Osteoblast (primary cell): ENCODE measurements at regions not wholly inside any gene's neighbourhood (a gene's known extent, or its start where the extent isn't known, plus 50 kb on each side); places are given as distances from the start of the nearest gene placed in this dataset.

Source experiments
- DNase-seq: peaks from one replicate; pipeline ENCODE4 v3.0.0; 2011; ENCODE audit warnings: low spot score, mixed read lengths; ENCODE audit not compliant: insufficient read length; ENCODE audit errors: missing footprints
- H2AFZ ChIP-seq: 2 replicates; pipeline ENCODE4 v1.6.0; 2011; ENCODE audit warnings: mild to moderate bottlenecking, low read length
- H3K27ac ChIP-seq: 2 replicates; pipeline ENCODE4 v1.5.1; 2011; ENCODE audit warnings: mild to moderate bottlenecking, low read depth, low read length, moderate library complexity
- H3K27me3 ChIP-seq: 2 replicates; pipeline ENCODE4 v1.6.0; 2012; ENCODE audit warnings: mild to moderate bottlenecking, control low read depth, inconsistent platforms, low read length, moderate library complexity; ENCODE audit not compliant: insufficient read depth
- H3K36me3 ChIP-seq: 2 replicates; pipeline ENCODE4 v1.5.1; 2011; ENCODE audit warnings: mild to moderate bottlenecking, low read length, control low read depth, moderate library complexity; ENCODE audit not compliant: insufficient read depth
- H3K4me1 ChIP-seq: 2 replicates; pipeline ENCODE4 v1.5.1; 2011; ENCODE audit warnings: mild to moderate bottlenecking, low read length, control low read depth, moderate library complexity; ENCODE audit not compliant: insufficient read depth
- H3K4me2 ChIP-seq: 2 replicates; pipeline ENCODE4 v1.6.0; 2011; ENCODE audit warnings: mild to moderate bottlenecking, low read length; ENCODE audit not compliant: insufficient read depth
- H3K4me3 ChIP-seq: fragments of 200-600 bp; sonication (generic); 3 replicates; pipeline ENCODE4 v1.5.1; 2012; ENCODE audit warnings: mild to moderate bottlenecking, low read length, inconsistent platforms; ENCODE audit not compliant: insufficient read depth
- H3K79me2 ChIP-seq: 2 replicates; pipeline ENCODE4 v1.6.0; 2012; ENCODE audit warnings: mild to moderate bottlenecking, low read length, control low read depth, inconsistent platforms; ENCODE audit not compliant: insufficient read depth
- H3K9me3 ChIP-seq: 2 replicates; pipeline ENCODE4 v1.5.1; 2011; ENCODE audit warnings: low read depth, low read length, control low read depth
- H4K20me1 ChIP-seq: 2 replicates; pipeline ENCODE4 v1.6.0; 2012; ENCODE audit warnings: mild to moderate bottlenecking, low read length, control low read depth; ENCODE audit not compliant: insufficient read depth
- TF ChIP-seq, protein P1 (sequence below): IDR thresholded peaks from 2 replicates; pipeline ENCODE4 v1.5.1; 2011; ENCODE audit warnings: mild to moderate bottlenecking, low read depth, low read length, moderate library complexity; ENCODE audit errors: extremely low read depth

DNA sequence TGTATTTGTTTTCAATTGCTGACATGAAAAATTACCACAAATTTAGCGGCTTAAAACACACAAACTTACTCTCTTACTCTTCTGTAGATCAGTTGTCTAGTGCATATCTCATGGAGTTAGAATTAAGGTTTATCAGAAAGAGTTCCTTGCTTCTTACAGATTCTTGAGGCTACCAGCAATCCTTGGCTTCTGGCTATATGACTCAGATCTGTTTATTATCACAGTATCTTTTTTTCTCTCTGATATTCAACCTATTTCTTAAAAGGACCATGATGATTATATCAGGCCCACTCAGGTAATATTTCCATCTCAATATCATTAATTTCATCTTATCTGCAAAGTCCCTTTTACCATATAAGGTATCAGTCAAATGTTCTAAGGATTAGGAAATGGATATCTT, 263.5 kb upstream of the BCHE start:
- no peak overlapping the region for H3K27ac ChIP-seq
- H3K4me2 ChIP-seq = no peak overlapping the region
- H3K36me3 ChIP-seq = no peaks in the 10 kb centered on the region
- DNase-seq = no peak
- H3K27me3 ChIP-seq = no peaks in the 10 kb centered on the region
- no peak overlapping the region for H2AFZ ChIP-seq
- H3K79me2 ChIP-seq = no peaks in the 10 kb centered on the region
- no peak overlapping the region for H3K4me3 ChIP-seq
- no peaks in the 10 kb centered on the region for H3K9me3 ChIP-seq
- H3K4me1 ChIP-seq = no peaks in the 10 kb centered on the region
- no peaks in the 10 kb centered on the region for H4K20me1 ChIP-seq
- TF ChIP-seq, protein P1, sequence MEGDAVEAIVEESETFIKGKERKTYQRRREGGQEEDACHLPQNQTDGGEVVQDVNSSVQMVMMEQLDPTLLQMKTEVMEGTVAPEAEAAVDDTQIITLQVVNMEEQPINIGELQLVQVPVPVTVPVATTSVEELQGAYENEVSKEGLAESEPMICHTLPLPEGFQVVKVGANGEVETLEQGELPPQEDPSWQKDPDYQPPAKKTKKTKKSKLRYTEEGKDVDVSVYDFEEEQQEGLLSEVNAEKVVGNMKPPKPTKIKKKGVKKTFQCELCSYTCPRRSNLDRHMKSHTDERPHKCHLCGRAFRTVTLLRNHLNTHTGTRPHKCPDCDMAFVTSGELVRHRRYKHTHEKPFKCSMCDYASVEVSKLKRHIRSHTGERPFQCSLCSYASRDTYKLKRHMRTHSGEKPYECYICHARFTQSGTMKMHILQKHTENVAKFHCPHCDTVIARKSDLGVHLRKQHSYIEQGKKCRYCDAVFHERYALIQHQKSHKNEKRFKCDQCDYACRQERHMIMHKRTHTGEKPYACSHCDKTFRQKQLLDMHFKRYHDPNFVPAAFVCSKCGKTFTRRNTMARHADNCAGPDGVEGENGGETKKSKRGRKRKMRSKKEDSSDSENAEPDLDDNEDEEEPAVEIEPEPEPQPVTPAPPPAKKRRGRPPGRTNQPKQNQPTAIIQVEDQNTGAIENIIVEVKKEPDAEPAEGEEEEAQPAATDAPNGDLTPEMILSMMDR = no peak

DNA sequence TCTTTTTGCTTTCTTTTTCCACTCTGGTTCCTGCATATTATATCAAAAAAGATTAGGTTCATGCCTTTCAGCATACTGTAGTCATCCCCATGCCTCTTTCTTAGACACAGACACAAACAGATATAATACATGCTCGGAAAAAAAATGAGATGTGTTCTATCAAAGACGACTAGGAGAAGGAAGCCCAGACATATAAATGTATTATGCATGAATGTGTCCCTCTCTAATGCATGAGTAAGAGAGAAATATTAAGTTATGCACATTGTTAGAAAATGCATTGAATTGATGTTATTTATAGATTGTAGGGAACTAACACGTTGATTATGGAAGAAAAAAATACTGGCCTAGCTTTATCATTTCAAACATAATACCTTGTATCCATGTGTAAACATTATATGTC, 252.4 kb upstream of the BCHE start:
- TF ChIP-seq, protein P1 = no peak
- H3K4me2 ChIP-seq = no peak overlapping the region
- no peaks in the 10 kb centered on the region for H3K36me3 ChIP-seq

DNA sequence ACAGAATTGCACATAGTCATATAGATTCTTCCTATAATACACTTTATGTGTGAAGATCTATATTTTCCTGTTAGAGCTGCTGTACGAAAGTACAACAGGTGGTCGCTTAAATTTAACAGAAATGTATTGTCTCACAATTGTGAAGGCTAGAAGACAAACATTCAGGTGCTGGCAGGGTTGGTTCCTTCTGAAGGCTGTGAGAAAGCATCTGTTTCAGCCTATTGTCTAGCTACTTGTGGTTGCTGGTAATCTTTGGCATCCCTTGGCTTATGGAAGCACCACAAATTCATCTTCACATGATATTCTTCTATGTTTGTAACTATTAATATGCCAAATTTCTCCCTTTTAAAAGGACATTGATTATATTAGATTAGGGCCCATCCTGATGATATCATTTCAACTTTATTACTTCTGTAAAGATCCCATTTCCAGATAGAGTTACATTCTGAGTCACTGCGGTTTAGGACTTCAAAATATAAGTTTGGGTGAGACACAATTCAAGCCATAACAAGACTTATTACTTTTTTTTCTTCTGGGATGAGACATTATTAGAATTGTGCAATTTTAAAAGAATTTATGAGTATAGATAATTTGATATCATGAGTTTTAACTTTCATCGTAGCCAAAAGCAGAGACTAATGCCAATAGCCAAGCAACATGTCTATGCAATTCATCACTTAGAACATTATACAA, 248.1 kb upstream of the BCHE start:
- no peaks in the 10 kb centered on the region for H3K9me3 ChIP-seq

More for the DNA sequence above, 252.4 kb upstream of the BCHE start:
- no peak overlapping the region for H2AFZ ChIP-seq
- H3K9me3 ChIP-seq = no peaks in the 10 kb centered on the region
- H3K27me3 ChIP-seq = no peaks in the 10 kb centered on the region
- no peaks in the 10 kb centered on the region for H3K4me1 ChIP-seq
- DNase-seq = no peak
- H3K27ac ChIP-seq = no peak overlapping the region
- no peak overlapping the region for H3K4me3 ChIP-seq
- no peaks in the 10 kb centered on the region for H4K20me1 ChIP-seq
- H3K79me2 ChIP-seq = no peaks in the 10 kb centered on the region

DNA sequence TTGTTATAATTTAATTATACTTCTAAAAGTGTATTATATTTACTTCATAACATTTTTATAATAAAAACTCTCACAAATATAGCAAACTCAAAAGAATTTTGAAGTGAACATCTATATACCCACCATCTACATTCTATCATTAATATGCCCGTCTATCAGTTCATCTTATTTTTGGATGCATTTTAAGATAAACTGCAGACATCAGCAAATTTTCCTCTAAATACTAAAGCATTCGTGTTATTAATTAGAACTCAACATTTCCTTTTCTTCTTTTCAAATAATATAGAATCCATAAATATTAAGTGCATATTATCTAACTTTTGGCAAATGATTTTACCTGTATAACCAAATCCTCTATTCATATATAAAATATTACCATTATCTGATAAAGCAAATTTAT, 242.9 kb upstream of the BCHE start:
- no peaks in the 10 kb centered on the region for H4K20me1 ChIP-seq
- no peaks in the 10 kb centered on the region for H3K4me1 ChIP-seq
- no peak for DNase-seq
- TF ChIP-seq, protein P1 = no peak
- H3K27me3 ChIP-seq = no peaks in the 10 kb centered on the region
- H3K36me3 ChIP-seq = no peaks in the 10 kb centered on the region
- H3K27ac ChIP-seq = no peak overlapping the region
- no peak overlapping the region for H2AFZ ChIP-seq
- H3K9me3 ChIP-seq = no peaks in the 10 kb centered on the region
- no peak overlapping the region for H3K4me3 ChIP-seq
- H3K79me2 ChIP-seq = no peaks in the 10 kb centered on the region
- H3K4me2 ChIP-seq = no peak overlapping the region

More for the DNA sequence above, 248.1 kb upstream of the BCHE start:
- Histone ChIP-seq H2AFZ (no peak overlapping the region), H3K79me2 (no peaks in the 10 kb centered on the region), H3K27ac (no peak overlapping the region), H3K4me3 (no peak overlapping the region), H3K4me2 (no peak overlapping the region), H3K4me1 (no peaks in the 10 kb centered on the region), H3K27me3 (no peaks in the 10 kb centered on the region), H3K36me3 (no peaks in the 10 kb centered on the region), H4K20me1 (no peaks in the 10 kb centered on the region)
- TF ChIP-seq, protein P1 = no peak
- DNase-seq = no peak
